GM23338 (cell line): ENCODE measurements at regions not wholly inside any gene's neighbourhood (a gene's known extent, or its start where the extent isn't known, plus 50 kb on each side); places are given as distances from the start of the nearest gene placed in this dataset.

Experiments used
- CREB1 ChIP-seq: fragments of 250-450 bp; sonication (Bioruptor Pico); IDR thresholded peaks from 2 replicates; pipeline ENCODE4 v1.5.0; 2020; ENCODE audit warnings: low read depth, mild to moderate bottlenecking, moderate library complexity
- EZH2 ChIP-seq: fragments of 200-600 bp; sonication (generic); IDR thresholded peaks from one replicate; pipeline ENCODE4 v1.8.0; 2017; ENCODE audit warnings: antibody characterized with exemption, mild to moderate bottlenecking, low read depth; ENCODE audit not compliant: unreplicated experiment
- EZH2phosphoT487 ChIP-seq: fragments of 200-600 bp; sonication (generic); IDR thresholded peaks from one replicate; pipeline ENCODE4 v1.8.1; 2018; ENCODE audit warnings: antibody characterized with exemption; ENCODE audit not compliant: unreplicated experiment
- JUNB ChIP-seq: IDR thresholded peaks from one replicate; pipeline ENCODE4 v1.6.1; 2016; ENCODE audit warnings: antibody characterized with exemption; ENCODE audit not compliant: unreplicated experiment
- NANOG ChIP-seq: IDR thresholded peaks from 2 replicates; pipeline ENCODE4 v1.6.1; 2016; ENCODE audit warnings: antibody characterized with exemption, borderline replicate concordance
- POLR2AphosphoS5 ChIP-seq: IDR thresholded peaks from 2 replicates; pipeline ENCODE4 v1.6.1; 2016; ENCODE audit warnings: antibody characterized with exemption, low read depth
- STAT1 ChIP-seq: IDR thresholded peaks from one replicate; pipeline ENCODE4 v1.6.1; 2016; ENCODE audit warnings: antibody characterized with exemption; ENCODE audit not compliant: unreplicated experiment
- ZNF114 ChIP-seq: fragments of 250-450 bp; sonication (Bioruptor Pico); IDR thresholded peaks from 2 replicates; pipeline ENCODE4 v1.5.0; 2020; ENCODE audit warnings: mild to moderate bottlenecking, moderate library complexity
- ZNF331 ChIP-seq: fragments of 250-450 bp; sonication (Bioruptor Pico); IDR thresholded peaks from 2 replicates; pipeline ENCODE4 v1.5.0; 2020; ENCODE audit warnings: low read depth, mild to moderate bottlenecking, moderate library complexity
- TF ChIP-seq, protein P1 (sequence below), 2 experiments: fragments of 200-600 bp in 1 of 2; sonication (generic) in 1 of 2; conservative IDR thresholded peaks; 2 replicates each; pipeline versions ENCODE4 v1.5.1 to v1.6.1; 2016 to 2017; ENCODE audit warnings: antibody characterized with exemption in 2 of 2, low read depth in 2 of 2, mild to moderate bottlenecking in 2 of 2, moderate library complexity in 1 of 2
- TF ChIP-seq, protein P2 (sequence below): IDR thresholded peaks from 2 replicates; pipeline ENCODE4 v1.6.1; 2016; ENCODE audit warnings: antibody characterized with exemption
- TF ChIP-seq, protein P3 (sequence below): IDR thresholded peaks from one replicate; pipeline ENCODE4 v1.6.1; 2018; ENCODE audit warnings: antibody characterized with exemption; ENCODE audit not compliant: unreplicated experiment
- TF ChIP-seq, protein P4 (sequence below): fragments of 250-450 bp; sonication (Bioruptor Pico); IDR thresholded peaks from 2 replicates; pipeline ENCODE4 v1.5.0; 2020; ENCODE audit warnings: mild to moderate bottlenecking, moderate library complexity

DNA sequence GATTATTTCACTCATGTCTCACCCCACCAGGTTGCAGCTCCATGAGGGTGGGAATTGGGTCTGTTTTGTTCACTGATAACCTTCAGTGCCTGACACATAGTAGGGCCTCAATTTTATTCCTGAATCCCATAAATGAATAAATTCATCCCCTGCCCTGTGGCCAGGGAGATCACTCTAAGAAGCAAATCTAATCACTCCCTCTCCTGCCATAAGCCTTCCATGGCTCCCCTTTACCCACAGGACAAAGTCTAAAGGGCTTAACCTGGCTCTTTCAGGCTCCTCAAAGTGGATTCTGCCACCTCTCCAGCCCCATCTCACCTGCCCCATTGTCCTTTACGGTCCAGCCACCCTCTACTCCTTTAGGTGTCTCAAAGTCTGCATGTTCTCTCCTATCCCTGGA, 141.8 kb upstream of the PTPN1 start:
- TF ChIP-seq, protein P1, sequence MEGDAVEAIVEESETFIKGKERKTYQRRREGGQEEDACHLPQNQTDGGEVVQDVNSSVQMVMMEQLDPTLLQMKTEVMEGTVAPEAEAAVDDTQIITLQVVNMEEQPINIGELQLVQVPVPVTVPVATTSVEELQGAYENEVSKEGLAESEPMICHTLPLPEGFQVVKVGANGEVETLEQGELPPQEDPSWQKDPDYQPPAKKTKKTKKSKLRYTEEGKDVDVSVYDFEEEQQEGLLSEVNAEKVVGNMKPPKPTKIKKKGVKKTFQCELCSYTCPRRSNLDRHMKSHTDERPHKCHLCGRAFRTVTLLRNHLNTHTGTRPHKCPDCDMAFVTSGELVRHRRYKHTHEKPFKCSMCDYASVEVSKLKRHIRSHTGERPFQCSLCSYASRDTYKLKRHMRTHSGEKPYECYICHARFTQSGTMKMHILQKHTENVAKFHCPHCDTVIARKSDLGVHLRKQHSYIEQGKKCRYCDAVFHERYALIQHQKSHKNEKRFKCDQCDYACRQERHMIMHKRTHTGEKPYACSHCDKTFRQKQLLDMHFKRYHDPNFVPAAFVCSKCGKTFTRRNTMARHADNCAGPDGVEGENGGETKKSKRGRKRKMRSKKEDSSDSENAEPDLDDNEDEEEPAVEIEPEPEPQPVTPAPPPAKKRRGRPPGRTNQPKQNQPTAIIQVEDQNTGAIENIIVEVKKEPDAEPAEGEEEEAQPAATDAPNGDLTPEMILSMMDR (conservative IDR thresholded peaks at IDR 0.05; ENCODE audit: low read depth in 2 of 2): no peak
- TF ChIP-seq POLR2AphosphoS5 (no peak), ZNF331 (CRISPR knock-in tag) (no peak), EZH2phosphoT487 (no peak), EZH2 (no peak), CREB1 (CRISPR knock-in tag) (no peak), JUNB (no peak), NANOG (no peak), ZNF114 (CRISPR knock-in tag) (no peak), STAT1 (no peak)
- TF ChIP-seq, protein P2, sequence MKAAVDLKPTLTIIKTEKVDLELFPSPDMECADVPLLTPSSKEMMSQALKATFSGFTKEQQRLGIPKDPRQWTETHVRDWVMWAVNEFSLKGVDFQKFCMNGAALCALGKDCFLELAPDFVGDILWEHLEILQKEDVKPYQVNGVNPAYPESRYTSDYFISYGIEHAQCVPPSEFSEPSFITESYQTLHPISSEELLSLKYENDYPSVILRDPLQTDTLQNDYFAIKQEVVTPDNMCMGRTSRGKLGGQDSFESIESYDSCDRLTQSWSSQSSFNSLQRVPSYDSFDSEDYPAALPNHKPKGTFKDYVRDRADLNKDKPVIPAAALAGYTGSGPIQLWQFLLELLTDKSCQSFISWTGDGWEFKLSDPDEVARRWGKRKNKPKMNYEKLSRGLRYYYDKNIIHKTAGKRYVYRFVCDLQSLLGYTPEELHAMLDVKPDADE: no peak
- TF ChIP-seq, protein P3, sequence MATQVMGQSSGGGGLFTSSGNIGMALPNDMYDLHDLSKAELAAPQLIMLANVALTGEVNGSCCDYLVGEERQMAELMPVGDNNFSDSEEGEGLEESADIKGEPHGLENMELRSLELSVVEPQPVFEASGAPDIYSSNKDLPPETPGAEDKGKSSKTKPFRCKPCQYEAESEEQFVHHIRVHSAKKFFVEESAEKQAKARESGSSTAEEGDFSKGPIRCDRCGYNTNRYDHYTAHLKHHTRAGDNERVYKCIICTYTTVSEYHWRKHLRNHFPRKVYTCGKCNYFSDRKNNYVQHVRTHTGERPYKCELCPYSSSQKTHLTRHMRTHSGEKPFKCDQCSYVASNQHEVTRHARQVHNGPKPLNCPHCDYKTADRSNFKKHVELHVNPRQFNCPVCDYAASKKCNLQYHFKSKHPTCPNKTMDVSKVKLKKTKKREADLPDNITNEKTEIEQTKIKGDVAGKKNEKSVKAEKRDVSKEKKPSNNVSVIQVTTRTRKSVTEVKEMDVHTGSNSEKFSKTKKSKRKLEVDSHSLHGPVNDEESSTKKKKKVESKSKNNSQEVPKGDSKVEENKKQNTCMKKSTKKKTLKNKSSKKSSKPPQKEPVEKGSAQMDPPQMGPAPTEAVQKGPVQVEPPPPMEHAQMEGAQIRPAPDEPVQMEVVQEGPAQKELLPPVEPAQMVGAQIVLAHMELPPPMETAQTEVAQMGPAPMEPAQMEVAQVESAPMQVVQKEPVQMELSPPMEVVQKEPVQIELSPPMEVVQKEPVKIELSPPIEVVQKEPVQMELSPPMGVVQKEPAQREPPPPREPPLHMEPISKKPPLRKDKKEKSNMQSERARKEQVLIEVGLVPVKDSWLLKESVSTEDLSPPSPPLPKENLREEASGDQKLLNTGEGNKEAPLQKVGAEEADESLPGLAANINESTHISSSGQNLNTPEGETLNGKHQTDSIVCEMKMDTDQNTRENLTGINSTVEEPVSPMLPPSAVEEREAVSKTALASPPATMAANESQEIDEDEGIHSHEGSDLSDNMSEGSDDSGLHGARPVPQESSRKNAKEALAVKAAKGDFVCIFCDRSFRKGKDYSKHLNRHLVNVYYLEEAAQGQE: no peak
- TF ChIP-seq, protein P4, sequence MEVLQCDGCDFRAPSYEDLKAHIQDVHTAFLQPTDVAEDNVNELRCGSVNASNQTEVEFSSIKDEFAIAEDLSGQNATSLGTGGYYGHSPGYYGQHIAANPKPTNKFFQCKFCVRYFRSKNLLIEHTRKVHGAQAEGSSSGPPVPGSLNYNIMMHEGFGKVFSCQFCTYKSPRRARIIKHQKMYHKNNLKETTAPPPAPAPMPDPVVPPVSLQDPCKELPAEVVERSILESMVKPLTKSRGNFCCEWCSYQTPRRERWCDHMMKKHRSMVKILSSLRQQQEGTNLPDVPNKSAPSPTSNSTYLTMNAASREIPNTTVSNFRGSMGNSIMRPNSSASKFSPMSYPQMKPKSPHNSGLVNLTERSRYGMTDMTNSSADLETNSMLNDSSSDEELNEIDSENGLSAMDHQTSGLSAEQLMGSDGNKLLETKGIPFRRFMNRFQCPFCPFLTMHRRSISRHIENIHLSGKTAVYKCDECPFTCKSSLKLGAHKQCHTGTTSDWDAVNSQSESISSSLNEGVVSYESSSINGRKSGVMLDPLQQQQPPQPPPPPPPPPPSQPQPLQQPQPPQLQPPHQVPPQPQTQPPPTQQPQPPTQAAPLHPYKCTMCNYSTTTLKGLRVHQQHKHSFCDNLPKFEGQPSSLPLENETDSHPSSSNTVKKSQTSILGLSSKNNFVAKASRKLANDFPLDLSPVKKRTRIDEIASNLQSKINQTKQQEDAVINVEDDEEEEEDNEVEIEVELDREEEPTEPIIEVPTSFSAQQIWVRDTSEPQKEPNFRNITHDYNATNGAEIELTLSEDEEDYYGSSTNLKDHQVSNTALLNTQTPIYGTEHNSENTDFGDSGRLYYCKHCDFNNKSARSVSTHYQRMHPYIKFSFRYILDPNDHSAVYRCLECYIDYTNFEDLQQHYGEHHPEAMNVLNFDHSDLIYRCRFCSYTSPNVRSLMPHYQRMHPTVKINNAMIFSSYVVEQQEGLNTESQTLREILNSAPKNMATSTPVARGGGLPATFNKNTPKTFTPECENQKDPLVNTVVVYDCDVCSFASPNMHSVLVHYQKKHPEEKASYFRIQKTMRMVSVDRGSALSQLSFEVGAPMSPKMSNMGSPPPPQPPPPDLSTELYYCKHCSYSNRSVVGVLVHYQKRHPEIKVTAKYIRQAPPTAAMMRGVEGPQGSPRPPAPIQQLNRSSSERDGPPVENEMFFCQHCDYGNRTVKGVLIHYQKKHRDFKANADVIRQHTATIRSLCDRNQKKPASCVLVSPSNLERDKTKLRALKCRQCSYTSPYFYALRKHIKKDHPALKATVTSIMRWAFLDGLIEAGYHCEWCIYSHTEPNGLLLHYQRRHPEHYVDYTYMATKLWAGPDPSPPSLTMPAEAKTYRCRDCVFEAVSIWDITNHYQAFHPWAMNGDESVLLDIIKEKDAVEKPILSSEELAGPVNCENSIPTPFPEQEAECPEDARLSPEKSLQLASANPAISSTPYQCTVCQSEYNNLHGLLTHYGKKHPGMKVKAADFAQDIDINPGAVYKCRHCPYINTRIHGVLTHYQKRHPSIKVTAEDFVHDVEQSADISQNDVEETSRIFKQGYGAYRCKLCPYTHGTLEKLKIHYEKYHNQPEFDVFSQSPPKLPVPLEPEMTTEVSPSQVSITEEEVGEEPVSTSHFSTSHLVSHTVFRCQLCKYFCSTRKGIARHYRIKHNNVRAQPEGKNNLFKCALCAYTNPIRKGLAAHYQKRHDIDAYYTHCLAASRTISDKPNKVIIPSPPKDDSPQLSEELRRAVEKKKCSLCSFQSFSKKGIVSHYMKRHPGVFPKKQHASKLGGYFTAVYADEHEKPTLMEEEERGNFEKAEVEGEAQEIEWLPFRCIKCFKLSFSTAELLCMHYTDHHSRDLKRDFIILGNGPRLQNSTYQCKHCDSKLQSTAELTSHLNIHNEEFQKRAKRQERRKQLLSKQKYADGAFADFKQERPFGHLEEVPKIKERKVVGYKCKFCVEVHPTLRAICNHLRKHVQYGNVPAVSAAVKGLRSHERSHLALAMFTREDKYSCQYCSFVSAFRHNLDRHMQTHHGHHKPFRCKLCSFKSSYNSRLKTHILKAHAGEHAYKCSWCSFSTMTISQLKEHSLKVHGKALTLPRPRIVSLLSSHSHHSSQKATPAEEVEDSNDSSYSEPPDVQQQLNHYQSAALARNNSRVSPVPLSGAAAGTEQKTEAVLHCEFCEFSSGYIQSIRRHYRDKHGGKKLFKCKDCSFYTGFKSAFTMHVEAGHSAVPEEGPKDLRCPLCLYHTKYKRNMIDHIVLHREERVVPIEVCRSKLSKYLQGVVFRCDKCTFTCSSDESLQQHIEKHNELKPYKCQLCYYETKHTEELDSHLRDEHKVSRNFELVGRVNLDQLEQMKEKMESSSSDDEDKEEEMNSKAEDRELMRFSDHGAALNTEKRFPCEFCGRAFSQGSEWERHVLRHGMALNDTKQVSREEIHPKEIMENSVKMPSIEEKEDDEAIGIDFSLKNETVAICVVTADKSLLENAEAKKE (CRISPR knock-in tag): no peak
